ENCODE measurements at regions not wholly inside any gene's neighbourhood (a gene's known extent, or its start where the extent isn't known, plus 50 kb on each side); places are given as distances from the start of the nearest gene placed in this dataset.
"Not testable (repeated sequence)": the region's sequence is repeated elsewhere in the genome, so short reads cannot be mapped to it uniquely, and the experiment has no call there.

GRCh38 chr20:30521686-30522415, 735.6 kb upstream of the DEFB115 start:
- CTCF ChIA-PET; DNase-seq; H3K4me1 Mint-ChIP-seq; H3K4me3 Mint-ChIP-seq; H3K27ac Mint-ChIP-seq; H3K36me3 Mint-ChIP-seq (ENCODE audit: low read depth); H3K27me3 Mint-ChIP-seq; POLR2A ChIA-PET: not testable (repeated sequence)
- peaks cover 11% of the 10 kb centered on the region for H3K9me3 Mint-ChIP-seq

- H3K4me3 Mint-ChIP-seq; H3K27me3 Mint-ChIP-seq; CTCF ChIA-PET; H3K27ac Mint-ChIP-seq; H3K36me3 Mint-ChIP-seq (ENCODE audit: low read depth); H3K4me1 Mint-ChIP-seq; DNase-seq; POLR2A ChIA-PET: not testable (repeated sequence)
- peaks cover 18% of the 10 kb centered on the region for H3K9me3 Mint-ChIP-seq
Measured at GRCh38 chr20:30524155-30524554, 733.3 kb upstream of the DEFB115 start.

- H3K36me3 Mint-ChIP-seq (ENCODE audit: low read depth); H3K27ac Mint-ChIP-seq; H3K27me3 Mint-ChIP-seq; H3K4me1 Mint-ChIP-seq; CTCF ChIA-PET; POLR2A ChIA-PET; DNase-seq; H3K4me3 Mint-ChIP-seq: not testable (repeated sequence)
- peaks cover 21% of the 10 kb centered on the region for H3K9me3 Mint-ChIP-seq
Measured at GRCh38 chr20:30524761-30525160, 732.7 kb upstream of the DEFB115 start.

- DNase-seq; H3K27ac Mint-ChIP-seq; H3K4me3 Mint-ChIP-seq; H3K36me3 Mint-ChIP-seq (ENCODE audit: low read depth); H3K27me3 Mint-ChIP-seq; H3K4me1 Mint-ChIP-seq; CTCF ChIA-PET; POLR2A ChIA-PET: not testable (repeated sequence)
- peaks cover 12% of the 10 kb centered on the region for H3K9me3 Mint-ChIP-seq
Measured at GRCh38 chr20:30533653-30534052, 723.8 kb upstream of the DEFB115 start.

DNA sequence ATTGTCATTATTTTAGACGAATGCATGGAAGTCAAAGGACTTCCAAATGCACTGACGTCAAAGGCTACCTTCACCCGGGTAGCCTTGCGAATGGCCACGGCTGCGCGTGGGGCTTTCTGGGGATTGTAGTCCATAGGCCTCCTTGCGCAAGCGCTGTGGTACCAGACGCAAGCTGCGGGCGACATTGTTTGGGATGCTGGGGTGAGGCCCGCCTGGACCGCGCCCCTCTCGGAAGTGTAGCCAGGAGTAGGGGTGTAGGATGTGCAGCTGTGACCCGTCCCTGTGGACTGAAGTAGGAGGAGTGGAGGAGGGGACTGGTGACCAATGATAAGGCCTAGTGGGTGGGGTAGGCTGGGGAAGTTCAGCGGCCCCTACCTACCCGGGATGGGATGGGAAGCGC, 720.0 kb upstream of the DEFB115 start:
- H3K9me3 Mint-ChIP-seq; H3K36me3 Mint-ChIP-seq (ENCODE audit: low read depth); CTCF ChIA-PET; DNase-seq; H3K4me1 Mint-ChIP-seq; H3K27me3 Mint-ChIP-seq; H3K27ac Mint-ChIP-seq; POLR2A ChIA-PET; H3K4me3 Mint-ChIP-seq: not testable (repeated sequence)

DNA sequence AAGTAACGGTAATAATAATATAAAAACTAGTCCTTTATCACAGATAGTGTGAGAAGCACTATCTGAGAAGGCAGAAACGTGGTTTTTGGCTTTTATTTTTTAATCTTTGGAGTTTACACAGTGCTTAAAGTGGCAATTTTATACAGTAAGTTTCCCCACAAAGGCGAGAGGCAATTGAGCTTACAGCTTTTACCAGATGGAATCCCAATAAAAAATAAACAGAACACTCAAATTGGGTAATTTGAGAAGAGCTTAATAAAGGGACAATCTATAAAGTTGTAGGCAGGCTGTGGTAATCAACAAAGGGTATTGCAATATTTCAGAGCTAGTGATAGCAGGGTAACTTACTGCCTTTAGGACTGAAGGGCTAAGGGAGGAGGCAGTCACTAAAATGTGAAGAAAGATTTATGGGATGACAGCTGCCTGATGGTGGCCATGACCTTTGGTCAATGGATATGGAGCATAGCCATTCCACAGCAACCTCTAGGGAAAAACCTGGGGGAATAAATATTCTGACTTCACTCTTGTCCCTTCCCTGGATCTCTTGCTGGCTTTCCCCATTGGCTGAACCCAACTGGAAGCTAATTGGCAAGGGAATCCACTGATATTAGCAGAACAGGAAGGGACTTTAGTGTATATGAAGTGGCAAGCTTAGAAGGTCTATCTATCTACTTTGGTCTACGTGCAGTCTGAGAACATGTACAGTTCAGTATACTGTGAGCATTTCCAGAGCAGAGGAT, 717.0 kb upstream of the DEFB115 start:
- H3K27ac Mint-ChIP-seq; POLR2A ChIA-PET; H3K4me3 Mint-ChIP-seq; CTCF ChIA-PET; DNase-seq; H3K27me3 Mint-ChIP-seq; H3K36me3 Mint-ChIP-seq (ENCODE audit: low read depth); H3K4me1 Mint-ChIP-seq: not testable (repeated sequence)
- H3K9me3 Mint-ChIP-seq = peaks cover 17% of the 10 kb centered on the region

- H3K27ac Mint-ChIP-seq; POLR2A ChIA-PET; CTCF ChIA-PET; H3K4me1 Mint-ChIP-seq; H3K4me3 Mint-ChIP-seq; DNase-seq; H3K27me3 Mint-ChIP-seq; H3K9me3 Mint-ChIP-seq; H3K36me3 Mint-ChIP-seq (ENCODE audit: low read depth): not testable (repeated sequence)
Measured at GRCh38 chr20:30551236-30551635, 706.2 kb upstream of the DEFB115 start.

DNA sequence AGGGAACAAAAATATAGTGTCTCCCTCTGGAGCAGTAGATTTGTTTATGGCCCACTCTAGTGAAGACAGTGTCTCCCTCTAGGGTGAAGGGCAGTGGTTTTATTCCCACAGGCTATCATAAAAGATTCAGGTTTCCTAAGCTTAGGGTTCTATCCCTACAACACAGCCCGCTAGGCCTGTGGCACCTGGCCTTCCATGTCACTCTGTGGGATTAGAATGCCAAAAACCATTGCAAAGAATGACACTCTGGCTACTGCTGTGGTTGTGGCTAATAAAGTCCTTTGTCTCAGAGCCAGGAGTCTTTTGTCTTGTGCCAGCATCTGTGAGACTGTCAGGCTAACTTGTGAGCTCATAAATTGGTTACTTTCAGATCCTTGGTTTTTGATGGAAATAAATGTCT, 700.7 kb upstream of the DEFB115 start:
- H3K27ac Mint-ChIP-seq; H3K36me3 Mint-ChIP-seq (ENCODE audit: low read depth); DNase-seq; H3K4me1 Mint-ChIP-seq; H3K27me3 Mint-ChIP-seq; CTCF ChIA-PET; H3K4me3 Mint-ChIP-seq; POLR2A ChIA-PET; H3K9me3 Mint-ChIP-seq: not testable (repeated sequence)

DNA sequence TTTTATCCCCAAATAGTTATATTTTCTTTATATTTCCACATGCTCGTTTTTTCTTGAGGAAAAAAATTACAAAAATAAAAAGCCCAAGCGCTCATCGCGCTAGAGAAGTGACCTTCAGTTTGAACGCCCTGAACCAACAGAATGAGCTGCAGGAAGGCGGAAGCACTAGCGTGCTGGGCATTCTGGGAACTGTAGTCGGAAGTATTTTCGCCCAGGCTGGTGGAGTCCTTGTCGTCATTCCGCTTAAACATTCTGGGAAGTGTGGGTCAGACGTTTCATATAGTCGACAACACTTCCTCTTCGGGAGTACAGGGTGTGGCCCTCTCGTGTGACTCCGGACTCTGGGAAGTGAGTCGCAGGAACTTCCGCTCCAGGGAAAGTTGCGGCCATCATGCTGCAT, 692.4 kb upstream of the DEFB115 start:
- H3K4me3 Mint-ChIP-seq; H3K27me3 Mint-ChIP-seq; H3K9me3 Mint-ChIP-seq; H3K4me1 Mint-ChIP-seq; H3K27ac Mint-ChIP-seq; DNase-seq; POLR2A ChIA-PET; H3K36me3 Mint-ChIP-seq (ENCODE audit: low read depth); CTCF ChIA-PET: not testable (repeated sequence)

DNA sequence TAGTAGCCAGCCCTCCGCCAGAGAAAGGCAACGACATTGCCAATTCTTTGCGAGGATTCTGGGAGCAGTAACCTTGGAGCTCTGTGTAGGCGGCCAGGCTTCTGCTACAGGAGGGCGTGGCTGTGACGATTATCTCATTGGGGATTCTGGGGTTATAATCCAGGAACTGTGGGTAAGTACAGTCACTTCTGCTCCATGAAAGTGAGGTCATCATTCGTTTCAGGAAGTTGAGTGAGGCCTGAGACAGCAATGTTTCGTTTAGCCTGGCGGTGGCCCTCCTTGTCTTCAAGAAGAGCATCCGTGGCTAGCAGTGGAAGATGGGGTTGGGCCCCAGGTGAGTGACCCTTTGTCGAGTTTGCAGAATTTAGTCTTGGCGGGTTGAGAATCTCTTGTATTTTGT, 687.6 kb upstream of the DEFB115 start:
- H3K4me3 Mint-ChIP-seq; H3K27ac Mint-ChIP-seq; CTCF ChIA-PET; H3K36me3 Mint-ChIP-seq (ENCODE audit: low read depth); DNase-seq; POLR2A ChIA-PET; H3K4me1 Mint-ChIP-seq; H3K27me3 Mint-ChIP-seq; H3K9me3 Mint-ChIP-seq: not testable (repeated sequence)

DNA sequence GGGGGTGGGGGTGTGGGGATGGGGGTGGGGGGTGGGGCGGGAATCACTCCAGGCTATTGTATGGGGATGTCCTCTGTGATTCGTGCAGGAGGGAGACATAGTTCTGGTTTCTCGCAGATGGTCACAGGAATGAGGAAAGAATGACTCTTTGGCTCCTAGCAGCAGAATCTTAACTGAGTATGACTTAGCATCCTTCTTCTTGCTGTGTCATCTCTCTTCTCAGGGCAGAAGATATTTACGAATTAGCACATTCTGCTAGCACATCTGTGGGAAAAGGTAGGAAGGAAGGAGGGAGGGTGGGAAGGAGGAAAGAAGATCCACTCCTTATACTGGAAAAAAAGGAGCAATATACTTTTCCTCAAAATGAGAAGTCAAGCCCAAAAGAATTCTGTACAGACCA, 686.8 kb upstream of the DEFB115 start:
- H3K4me3 Mint-ChIP-seq; H3K27me3 Mint-ChIP-seq; H3K36me3 Mint-ChIP-seq (ENCODE audit: low read depth); H3K27ac Mint-ChIP-seq; DNase-seq; POLR2A ChIA-PET; CTCF ChIA-PET; H3K4me1 Mint-ChIP-seq; H3K9me3 Mint-ChIP-seq: not testable (repeated sequence)

GRCh38 chr20:30574337-30574736, 683.1 kb upstream of the DEFB115 start:
- H3K9me3 Mint-ChIP-seq; H3K27ac Mint-ChIP-seq; H3K27me3 Mint-ChIP-seq; DNase-seq; CTCF ChIA-PET; H3K36me3 Mint-ChIP-seq (ENCODE audit: low read depth); H3K4me3 Mint-ChIP-seq; H3K4me1 Mint-ChIP-seq; POLR2A ChIA-PET: not testable (repeated sequence)

GRCh38 chr20:30579069-30579468, 678.4 kb upstream of the DEFB115 start:
- DNase-seq; H3K27me3 Mint-ChIP-seq; H3K9me3 Mint-ChIP-seq; H3K4me1 Mint-ChIP-seq; H3K4me3 Mint-ChIP-seq; H3K27ac Mint-ChIP-seq; CTCF ChIA-PET; H3K36me3 Mint-ChIP-seq (ENCODE audit: low read depth); POLR2A ChIA-PET: not testable (repeated sequence)

DNA sequence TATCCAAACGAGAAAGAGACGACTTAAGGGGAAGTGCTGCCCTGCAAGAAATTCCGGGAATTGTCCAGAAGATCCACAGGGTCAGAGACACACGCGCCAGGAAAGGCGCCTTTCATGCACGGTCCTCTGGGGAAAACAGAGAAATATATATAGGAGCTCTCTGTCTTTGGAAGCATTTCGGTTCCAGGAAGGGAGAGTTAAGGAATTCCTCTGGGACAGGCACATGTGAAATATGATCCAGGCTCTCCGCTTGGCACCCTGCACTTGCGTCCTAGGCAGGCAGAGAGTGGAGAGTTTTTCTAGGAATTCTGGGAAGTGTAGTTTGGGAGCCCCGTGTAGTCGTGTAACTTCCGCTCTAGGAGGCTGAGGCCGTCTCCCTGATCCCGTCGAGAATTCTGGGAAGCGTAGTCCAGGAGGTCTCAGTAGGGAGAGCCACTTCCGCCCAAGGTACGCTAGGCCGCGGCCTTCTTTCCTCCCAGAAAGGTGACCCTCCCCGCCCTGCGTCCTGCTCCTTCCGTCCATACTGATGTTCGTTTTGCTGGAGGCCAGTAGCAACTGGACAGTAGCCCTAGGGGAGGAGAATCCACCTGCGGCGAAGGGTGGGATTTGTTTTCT, 677.5 kb upstream of the DEFB115 start:
- H3K9me3 Mint-ChIP-seq; H3K4me3 Mint-ChIP-seq; H3K27me3 Mint-ChIP-seq; H3K27ac Mint-ChIP-seq; H3K36me3 Mint-ChIP-seq (ENCODE audit: low read depth); H3K4me1 Mint-ChIP-seq; POLR2A ChIA-PET; DNase-seq; CTCF ChIA-PET: not testable (repeated sequence)
